HepG2 (cell line): ENCODE measurements at regions not wholly inside any gene's neighbourhood (a gene's known extent, or its start where the extent isn't known, plus 50 kb on each side); places are given as distances from the start of the nearest gene placed in this dataset.

ENCODE experiments used
- ATAC-seq: fragments of 200-7000 bp; cut with Tn5 transposase; 3 replicates; pipeline ENCODE4 v1.9.1; 2020; ENCODE audit warnings: mild to moderate bottlenecking, moderate library complexity
- BruUV-seq: library from RNA; stranded (reverse); fragments of 400-500 nt; replicated peaks from 2 replicates; lab custom pipeline; 2021; lab: Mats Ljungman, UMichigan
- CTCF ChIA-PET: fragments of 300-600 bp; formaldehyde crosslinking; extraction: SDS; loops from one replicate; lab custom pipeline; 2021; ENCODE audit warnings: low total read pairs, inconsistent platforms, low intra/inter-chr PET ratio; lab: Yijun Ruan, JAX
- POLR2A ChIA-PET: fragments of 350-600 bp; sonication (Branson Sonifier 250); formaldehyde crosslinking; loops from one replicate; lab custom pipeline; 2020; ENCODE audit warnings: antibody characterized with exemption, inconsistent platforms; lab: Yijun Ruan, JAX
- DNase-seq: peaks from one replicate; pipeline ENCODE4 v3.0.0-alpha.2; 2015; ENCODE audit warnings: low spot score
- FAIRE-seq: peaks from 3 replicates; lab custom pipeline; 2011; peaks lifted over from hg19 to GRCh38; lab: Jason Lieb, UNC
- H2AFZ ChIP-seq: one replicate; pipeline ENCODE4 v1.6.1; 2011; ENCODE audit warnings: low read length, inconsistent platforms
- H3K27ac ChIP-seq: fragments of 300-600 bp; 3 replicates; pipeline ENCODE4 v1.8.0; 2011; ENCODE audit warnings: mixed run types, mild to moderate bottlenecking, mixed read lengths, low read length, inconsistent platforms; ENCODE audit not compliant: insufficient read depth; ENCODE audit errors: extremely low read length
- H3K27me3 ChIP-seq, 2 experiments: fragments of 200-600 bp in 1 of 2; 2 replicates in 1 of 2; 3 replicates in 1 of 2; pipeline versions ENCODE4 v1.6.0 to v1.8.0; 2011; ENCODE audit warnings: low read length in 2 of 2, mild to moderate bottlenecking in 2 of 2, moderate library complexity in 2 of 2, inconsistent platforms in 1 of 2; ENCODE audit not compliant: insufficient read depth in 2 of 2, control insufficient read depth in 1 of 2
- H3K36me3 ChIP-seq, 2 experiments: fragments of 200-600 bp in 1 of 2; replicated peaks in 1 of 2; 2 replicates in 1 of 2; 3 replicates in 1 of 2; pipeline versions ENCODE4 v1.5.1 to v1.8.0; 2011; ENCODE audit warnings: low read length in 2 of 2, inconsistent platforms in 1 of 2; ENCODE audit not compliant: insufficient read depth in 2 of 2, control insufficient read depth in 1 of 2
- H3K4me1 ChIP-seq: 2 replicates; pipeline ENCODE4 v1.5.1; 2012; ENCODE audit warnings: low read length, inconsistent platforms; ENCODE audit not compliant: insufficient read depth
- H3K4me2 ChIP-seq: 2 replicates; pipeline ENCODE4 v1.6.0; 2011; ENCODE audit warnings: low read depth, low read length, inconsistent platforms
- H3K4me3 ChIP-seq, 3 experiments: fragments of 200-600 bp in 1 of 3; sonication (generic), shearing (Covaris generic) in 1 of 3; replicated peaks in 1 of 3; 2 replicates each; pipeline ENCODE4 v1.5.1; 2011 to 2016; ENCODE audit warnings: low read length in 3 of 3, inconsistent platforms in 2 of 3, low read depth in 2 of 3, mild to moderate bottlenecking in 2 of 3, control low read depth in 1 of 3, mixed read lengths in 1 of 3; ENCODE audit not compliant: insufficient read depth in 1 of 3
- H3K79me2 ChIP-seq: one replicate; pipeline ENCODE4 v1.6.1; 2011; ENCODE audit warnings: low read length, inconsistent platforms; ENCODE audit not compliant: insufficient read depth
- H3K9ac ChIP-seq: 2 replicates; pipeline ENCODE4 v1.6.0; 2011; ENCODE audit warnings: mild to moderate bottlenecking, low read depth, low read length, inconsistent platforms; ENCODE audit not compliant: insufficient read depth
- H3K9me3 ChIP-seq: 2 replicates; pipeline ENCODE4 v1.5.1; 2012; ENCODE audit warnings: mild to moderate bottlenecking, low read length
- H4K20me1 ChIP-seq: 2 replicates; pipeline ENCODE4 v1.6.0; 2011; ENCODE audit warnings: inconsistent platforms, mild to moderate bottlenecking, low read length, moderate library complexity; ENCODE audit not compliant: insufficient read depth
- GABPB1 ChIP-seq: IDR thresholded peaks from 2 replicates; pipeline ENCODE4 v1.6.1; 2016; ENCODE audit warnings: mild to moderate bottlenecking, missing genetic modification reagents, moderate library complexity, missing compliant biosample characterization
- LCORL ChIP-seq, 2 experiments: fragments of 450-650 bp in 1 of 2; sonication (generic) in 1 of 2; formaldehyde crosslinking in 1 of 2; IDR thresholded peaks; 2 replicates each; pipeline versions ENCODE4 v1.5.0 to v1.6.1; 2017 to 2020; ENCODE audit warnings: antibody characterized with exemption in 1 of 2, missing genetic modification reagents in 1 of 2
- NCOR1 ChIP-seq: fragments of 200-600 bp; sonication (generic); IDR thresholded peaks from 2 replicates; pipeline ENCODE4 v1.7.0; 2017; ENCODE audit warnings: antibody characterized with exemption, low read length, borderline replicate concordance
- NFATC3 ChIP-seq: sonication (generic); formaldehyde crosslinking; IDR thresholded peaks from 2 replicates; pipeline ENCODE4 v1.5.1; 2020; ENCODE audit warnings: mild to moderate bottlenecking, missing genetic modification reagents
- ZNF432 ChIP-seq: sonication (generic); formaldehyde crosslinking; IDR thresholded peaks from 2 replicates; pipeline ENCODE4 v1.5.0; 2020; ENCODE audit warnings: missing genetic modification reagents, mild to moderate bottlenecking, borderline replicate concordance
- ZNF589 ChIP-seq: sonication (generic); formaldehyde crosslinking; conservative IDR thresholded peaks from 2 replicates; pipeline ENCODE4 v1.8.0; 2022; ENCODE audit warnings: mild to moderate bottlenecking, moderate library complexity, missing genetic modification reagents
- ZSCAN9 ChIP-seq: IDR thresholded peaks from 2 replicates; pipeline ENCODE4 v1.6.1; 2016; ENCODE audit warnings: borderline replicate concordance
- WGBS: methylation state at CpG from one replicate; pipeline ENCODE4 v1.1.6; 2017; ENCODE audit warnings: low lambda C conversion rate; 5-methylcytosine and 5-hydroxymethylcytosine counted together
- in situ Hi-C: cut with HindIII; loops from 2 replicates; pipeline ENCODE4 v1.10.0; 2017; ENCODE audit warnings: low pct_unique_long_range_greater_than_20kb; ENCODE audit not compliant: extremely low pct_ligation_motif_present
- intact Hi-C: fragments of 100-400 bp; cut with micrococcal nuclease; formaldehyde crosslinking; loops from one replicate; pipeline ENCODE4 v1.10.0; 2022; ENCODE audit not compliant: unreplicated experiment
- TF ChIP-seq, protein P1 (sequence below): sonication (generic); formaldehyde crosslinking; IDR thresholded peaks from one replicate; pipeline ENCODE4 v1.5.1; 2020; ENCODE audit warnings: mild to moderate bottlenecking, missing genetic modification reagents; ENCODE audit errors: not compliant biosample characterization

DNA sequence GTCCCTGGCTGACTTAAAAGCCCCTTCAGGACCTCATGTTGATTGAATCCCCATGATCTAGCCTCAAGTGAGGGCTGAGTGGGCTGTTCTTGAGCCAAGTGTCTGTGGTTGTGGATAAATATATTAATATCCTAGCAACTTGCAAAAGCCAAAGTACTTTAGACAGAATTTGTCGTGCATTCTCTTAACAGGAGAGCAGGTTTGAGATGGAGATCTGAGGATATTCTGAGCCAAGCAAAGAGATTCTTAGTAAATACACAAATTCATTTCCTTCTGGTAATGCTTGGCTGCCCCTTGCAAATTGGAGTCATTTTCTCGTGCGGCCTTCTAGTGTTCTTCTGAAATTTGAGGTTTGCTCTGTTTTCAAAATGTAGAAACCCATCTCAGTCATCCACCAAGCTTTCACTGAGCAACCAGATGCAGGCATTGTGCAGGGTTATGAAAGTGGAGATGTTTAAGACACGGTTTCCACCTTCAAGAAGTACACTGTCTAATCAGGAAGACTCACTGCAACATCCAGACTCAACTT, 242.1 kb upstream of the JUN start:
- no peaks in the 10 kb centered on the region for H3K79me2 ChIP-seq
- H4K20me1 ChIP-seq = no peaks in the 10 kb centered on the region
- in situ Hi-C loops (no loop called here), intact Hi-C loops (no loop called here)
- H3K4me1 ChIP-seq = peaks cover 14% of the 10 kb centered on the region
- ChIA-PET POLR2A (no interaction called here), CTCF (no interaction called here)
- 34% methylated on average over 4 of the region's 4 CpGs for WGBS
- H3K4me2 ChIP-seq = no peak overlapping the region
- TF ChIP-seq ZNF432 (CRISPR knock-in tag) (no peak), GABPB1 (CRISPR knock-in tag) (no peak), LCORL (IDR thresholded peaks at IDR 0.05) (no peak), LCORL (CRISPR knock-in tag; IDR thresholded peaks at IDR 0.05) (no peak), ZSCAN9 (CRISPR knock-in tag) (no peak), NFATC3 (CRISPR knock-in tag) (no peak), ZNF589 (CRISPR knock-in tag) (no peak), NCOR1 (no peak)
- TF ChIP-seq, protein P1, sequence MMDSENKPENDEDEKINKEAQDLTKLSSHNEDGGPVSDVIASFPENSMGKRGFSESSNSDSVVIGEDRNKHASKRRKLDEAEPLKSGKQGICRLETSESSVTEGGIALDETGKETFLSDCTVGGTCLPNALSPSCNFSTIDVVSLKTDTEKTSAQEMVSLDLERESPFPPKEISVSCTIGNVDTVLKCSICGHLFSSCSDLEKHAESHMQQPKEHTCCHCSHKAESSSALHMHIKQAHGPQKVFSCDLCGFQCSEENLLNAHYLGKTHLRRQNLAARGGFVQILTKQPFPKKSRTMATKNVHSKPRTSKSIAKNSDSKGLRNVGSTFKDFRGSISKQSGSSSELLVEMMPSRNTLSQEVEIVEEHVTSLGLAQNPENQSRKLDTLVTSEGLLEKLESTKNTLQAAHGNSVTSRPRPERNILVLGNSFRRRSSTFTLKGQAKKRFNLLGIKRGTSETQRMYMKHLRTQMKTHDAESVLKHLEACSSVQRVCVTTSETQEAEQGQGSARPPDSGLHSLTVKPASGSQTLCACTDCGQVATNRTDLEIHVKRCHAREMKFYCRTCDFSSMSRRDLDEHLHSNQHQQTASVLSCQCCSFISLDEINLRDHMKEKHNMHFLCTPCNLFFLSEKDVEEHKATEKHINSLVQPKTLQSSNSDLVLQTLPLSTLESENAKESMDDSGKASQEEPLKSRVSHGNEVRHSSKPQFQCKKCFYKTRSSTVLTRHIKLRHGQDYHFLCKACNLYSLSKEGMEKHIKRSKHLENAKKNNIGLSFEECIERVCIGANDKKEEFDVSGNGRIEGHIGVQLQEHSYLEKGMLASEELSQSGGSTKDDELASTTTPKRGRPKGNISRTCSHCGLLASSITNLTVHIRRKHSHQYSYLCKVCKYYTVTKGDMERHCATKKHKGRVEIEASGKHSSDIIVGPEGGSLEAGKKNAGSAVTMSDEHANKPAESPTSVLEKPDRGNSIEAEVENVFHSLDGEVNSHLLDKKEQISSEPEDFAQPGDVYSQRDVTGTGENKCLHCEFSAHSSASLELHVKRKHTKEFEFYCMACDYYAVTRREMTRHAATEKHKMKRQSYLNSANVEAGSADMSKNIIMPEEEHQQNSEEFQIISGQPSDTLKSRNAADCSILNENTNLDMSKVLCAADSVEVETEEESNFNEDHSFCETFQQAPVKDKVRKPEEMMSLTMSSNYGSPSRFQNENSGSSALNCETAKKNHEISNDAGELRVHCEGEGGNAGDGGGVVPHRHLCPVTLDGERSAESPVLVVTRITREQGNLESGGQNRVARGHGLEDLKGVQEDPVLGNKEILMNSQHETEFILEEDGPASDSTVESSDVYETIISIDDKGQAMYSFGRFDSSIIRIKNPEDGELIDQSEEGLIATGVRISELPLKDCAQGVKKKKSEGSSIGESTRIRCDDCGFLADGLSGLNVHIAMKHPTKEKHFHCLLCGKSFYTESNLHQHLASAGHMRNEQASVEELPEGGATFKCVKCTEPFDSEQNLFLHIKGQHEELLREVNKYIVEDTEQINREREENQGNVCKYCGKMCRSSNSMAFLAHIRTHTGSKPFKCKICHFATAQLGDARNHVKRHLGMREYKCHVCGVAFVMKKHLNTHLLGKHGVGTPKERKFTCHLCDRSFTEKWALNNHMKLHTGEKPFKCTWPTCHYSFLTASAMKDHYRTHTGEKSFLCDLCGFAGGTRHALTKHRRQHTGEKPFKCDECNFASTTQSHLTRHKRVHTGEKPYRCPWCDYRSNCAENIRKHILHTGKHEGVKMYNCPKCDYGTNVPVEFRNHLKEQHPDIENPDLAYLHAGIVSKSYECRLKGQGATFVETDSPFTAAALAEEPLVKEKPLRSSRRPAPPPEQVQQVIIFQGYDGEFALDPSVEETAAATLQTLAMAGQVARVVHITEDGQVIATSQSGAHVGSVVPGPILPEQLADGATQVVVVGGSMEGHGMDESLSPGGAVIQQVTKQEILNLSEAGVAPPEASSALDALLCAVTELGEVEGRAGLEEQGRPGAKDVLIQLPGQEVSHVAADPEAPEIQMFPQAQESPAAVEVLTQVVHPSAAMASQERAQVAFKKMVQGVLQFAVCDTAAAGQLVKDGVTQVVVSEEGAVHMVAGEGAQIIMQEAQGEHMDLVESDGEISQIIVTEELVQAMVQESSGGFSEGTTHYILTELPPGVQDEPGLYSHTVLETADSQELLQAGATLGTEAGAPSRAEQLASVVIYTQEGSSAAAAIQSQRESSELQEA (CRISPR knock-in tag) = no peak
- H3K27me3 ChIP-seq = no peaks in the 10 kb centered on the region
- H2AFZ ChIP-seq = no peak overlapping the region
- H3K4me3 ChIP-seq = no peak overlapping the region
- no peak overlapping the region for H3K27ac ChIP-seq
- DNase-seq (no peak), FAIRE-seq (no peak), ATAC-seq (no peak)
- no peak overlapping the region for H3K9ac ChIP-seq
- BruUV-seq = no TSS peak
- no peaks in the 10 kb centered on the region for H3K36me3 ChIP-seq
- H3K9me3 ChIP-seq = no peaks in the 10 kb centered on the region
